IPS-11a (cell line): ENCODE measurements at regions not wholly inside any gene's neighbourhood (a gene's known extent, or its start where the extent isn't known, plus 50 kb on each side); places are given as distances from the start of the nearest gene placed in this dataset.

ENCODE experiments used
- H3K4me3 ChIP-seq: one replicate; pipeline ENCODE4 v1.5.1; 2013; ENCODE audit warnings: low read depth, low read length, control low read depth

DNA sequence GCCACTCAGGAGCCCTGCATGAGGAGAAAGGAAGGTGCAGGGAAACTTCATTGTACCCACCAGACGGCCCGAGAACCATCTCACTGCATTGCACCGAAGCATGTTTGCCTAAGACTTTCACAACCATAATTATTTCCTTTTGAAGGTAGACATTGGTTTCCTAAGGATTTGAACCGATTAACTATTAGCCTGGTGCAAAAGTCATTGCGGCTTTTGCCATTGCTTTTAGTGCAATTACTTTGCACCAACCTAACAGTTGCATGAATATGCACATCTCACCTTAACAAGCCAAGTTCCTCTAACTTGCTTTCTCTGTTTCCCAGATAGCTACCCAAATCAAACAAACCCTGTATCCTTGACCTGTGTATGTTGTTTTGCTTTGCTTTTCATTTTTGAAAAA, 516.3 kb upstream of the ID2 start:
- H3K4me3 ChIP-seq: no peak overlapping the region

DNA sequence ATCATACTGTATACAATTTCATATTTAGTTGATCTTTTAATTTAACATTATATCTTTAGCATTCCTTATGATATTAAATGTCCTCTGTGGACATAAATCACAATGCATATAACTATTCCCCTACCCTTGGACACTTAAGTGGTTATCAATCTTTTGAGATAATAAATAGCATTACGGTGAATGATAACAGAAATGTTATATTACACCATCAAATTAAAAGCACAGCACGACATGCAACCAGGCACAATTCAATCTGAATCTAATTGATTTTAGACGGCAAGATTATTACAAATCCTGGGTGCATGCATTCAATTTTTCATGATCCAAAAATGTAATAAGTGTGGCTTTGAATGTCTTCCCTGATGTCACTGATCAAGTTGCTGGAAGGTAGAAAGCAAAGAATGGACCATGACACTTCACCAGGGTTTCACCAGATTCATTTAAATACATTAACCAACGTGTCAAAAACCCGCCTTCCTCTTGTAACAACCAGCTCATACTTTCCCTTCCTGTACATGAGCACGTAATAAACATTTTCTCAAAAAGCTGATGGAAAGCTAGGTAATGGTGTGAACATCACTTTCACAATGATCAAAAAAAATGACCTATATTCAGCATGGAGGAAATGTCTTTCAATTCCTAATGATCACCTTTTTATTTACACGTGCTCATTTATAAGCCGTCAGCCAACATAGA, 513.7 kb upstream of the ID2 start:
- no peak overlapping the region for H3K4me3 ChIP-seq

DNA sequence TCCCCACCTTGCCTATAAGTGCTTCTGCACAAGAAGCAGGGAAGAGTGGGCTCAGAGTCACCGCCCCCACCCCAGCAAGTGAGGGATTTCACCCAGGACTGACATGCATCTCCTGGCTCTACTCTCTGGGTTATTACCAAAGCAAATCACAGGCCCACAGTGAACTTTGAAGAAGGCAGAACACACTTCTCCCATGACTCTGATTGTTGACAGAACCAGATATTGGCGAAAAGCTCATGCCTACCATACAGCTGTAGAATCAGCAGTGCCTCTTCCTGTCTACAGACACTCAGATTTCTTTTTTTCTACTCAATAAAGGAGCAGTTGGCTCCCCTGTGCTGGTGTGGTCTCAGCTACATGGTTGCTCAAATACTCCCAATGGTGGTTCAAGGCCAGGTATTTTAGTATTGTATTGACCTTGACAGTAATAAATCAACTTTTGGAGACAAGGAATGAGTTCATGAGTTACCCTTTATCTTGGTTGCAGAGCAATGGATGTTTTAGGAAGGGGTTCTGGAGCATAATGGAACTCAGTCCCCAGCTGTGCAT, 512.9 kb upstream of the ID2 start:
- H3K4me3 ChIP-seq: no peak overlapping the region

DNA sequence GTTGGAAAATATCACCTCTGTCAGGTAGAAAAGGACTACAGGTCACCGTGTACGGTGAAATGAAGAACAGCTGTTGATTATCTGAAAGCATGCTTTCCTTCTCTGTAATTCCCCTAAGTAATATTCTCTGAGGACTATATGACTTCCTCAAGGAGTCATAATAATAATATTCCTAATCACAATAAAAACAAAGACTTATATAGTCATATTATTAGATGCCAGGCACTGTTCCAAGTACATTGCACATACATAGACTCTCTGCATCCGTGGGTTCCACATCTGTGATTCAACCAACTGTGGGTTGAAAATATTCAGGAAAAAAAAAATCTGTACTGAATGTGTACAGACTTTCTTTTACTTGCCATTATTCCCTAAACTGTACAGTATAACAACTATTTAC, 512.4 kb upstream of the ID2 start:
- no peak overlapping the region for H3K4me3 ChIP-seq

DNA sequence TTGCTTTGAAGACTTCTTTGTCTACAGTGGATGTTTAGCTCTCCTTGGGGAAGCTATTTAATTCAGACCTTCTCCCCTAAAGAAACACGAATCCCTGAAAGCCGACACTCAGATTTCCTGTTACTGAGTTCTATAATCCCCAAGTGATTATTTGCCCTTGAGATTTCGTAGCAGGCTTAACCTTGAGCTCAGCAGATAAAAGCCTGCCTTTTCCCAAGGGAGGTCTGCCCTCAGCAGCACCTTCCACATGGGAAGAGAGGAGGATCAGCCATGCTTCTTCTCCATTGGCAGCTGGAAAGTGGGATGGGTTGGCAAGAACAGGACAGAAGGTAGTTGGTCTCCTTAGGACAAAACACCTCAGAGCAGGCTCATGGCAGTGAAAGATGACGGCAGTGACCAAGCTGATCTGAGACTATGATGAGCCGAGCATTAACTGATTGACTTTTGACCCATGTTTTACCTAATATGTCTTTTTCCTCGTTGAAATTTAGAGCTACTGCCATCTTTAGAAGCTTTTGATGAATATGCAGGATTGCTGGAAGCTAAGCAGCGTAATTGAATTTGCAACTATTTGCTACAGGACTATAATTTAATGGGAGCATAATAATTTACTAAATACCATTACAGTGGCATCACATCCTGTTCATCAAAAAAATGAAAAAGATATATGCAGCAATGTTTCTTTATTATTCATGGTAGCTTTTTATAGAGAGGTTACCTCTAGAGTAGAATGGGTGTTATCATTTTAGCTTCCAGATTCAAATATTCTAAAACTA, 511.1 kb upstream of the ID2 start:
- no peak overlapping the region for H3K4me3 ChIP-seq

DNA sequence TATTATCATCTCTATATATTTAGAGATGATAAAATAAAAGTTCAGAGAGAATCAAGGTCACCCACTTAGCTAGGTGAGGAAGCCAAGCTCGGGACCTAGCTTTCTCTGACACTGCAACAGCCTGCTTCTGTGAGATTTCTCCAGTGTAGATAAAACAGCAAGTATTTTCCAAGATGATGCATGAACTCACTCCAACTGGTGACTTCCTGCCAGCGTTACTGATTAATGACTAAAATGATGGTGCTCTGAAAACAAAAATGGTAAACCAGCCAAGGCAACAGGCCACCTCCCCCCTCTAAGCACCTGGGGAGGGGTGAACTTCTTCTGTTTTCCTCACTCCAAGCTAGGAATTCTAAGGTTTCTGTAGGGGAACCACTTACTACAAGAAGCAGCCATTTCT, 510.2 kb upstream of the ID2 start:
- H3K4me3 ChIP-seq: no peak overlapping the region

DNA sequence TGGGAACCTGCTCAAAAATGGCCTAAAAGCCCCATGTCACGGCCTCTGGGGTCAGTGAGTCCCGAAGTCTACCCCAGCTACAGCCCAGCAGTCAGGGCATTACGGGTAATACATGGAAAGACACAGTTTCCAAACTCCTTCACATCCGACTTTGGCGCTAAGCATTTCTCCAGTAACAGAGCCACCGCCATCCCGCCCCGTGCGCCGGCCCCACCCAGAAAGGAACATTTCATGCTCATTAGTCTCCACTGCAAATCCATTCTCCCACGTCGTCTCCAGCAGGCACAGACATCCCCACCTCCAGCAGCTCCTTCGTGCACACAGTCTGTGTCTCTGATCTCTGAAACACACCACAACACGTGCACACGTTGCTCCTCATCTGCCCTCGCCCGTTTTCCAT, 509.2 kb upstream of the ID2 start:
- no peak overlapping the region for H3K4me3 ChIP-seq

DNA sequence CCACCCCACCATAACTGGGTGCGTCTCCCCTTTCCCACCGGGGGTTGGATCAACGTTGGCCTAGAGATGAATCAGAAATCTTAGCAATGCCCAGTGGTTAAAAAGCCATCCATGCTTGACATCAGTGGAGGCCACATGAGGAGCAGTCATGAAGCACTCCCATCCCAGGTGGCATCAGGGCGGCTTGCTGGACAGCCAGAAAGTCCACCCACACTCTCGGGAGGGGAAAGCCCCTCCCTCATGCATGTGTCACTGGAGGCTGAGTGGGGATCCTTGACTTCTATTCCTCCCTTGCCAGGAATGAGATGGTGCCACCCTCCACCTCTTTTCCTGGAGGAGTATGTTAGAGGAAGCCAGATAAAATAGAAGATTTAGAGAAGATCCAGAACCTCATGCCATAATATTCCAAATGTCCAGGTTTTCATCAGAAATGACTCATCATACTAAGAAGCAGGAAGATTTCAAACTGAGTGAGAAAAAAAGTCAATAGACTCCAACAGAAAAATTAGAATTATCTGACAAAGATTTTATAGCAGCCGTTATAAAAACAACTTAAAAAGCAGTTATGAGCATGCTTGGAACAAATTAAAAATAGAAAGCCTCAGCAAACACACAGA, 507.1 kb upstream of the ID2 start:
- no peak overlapping the region for H3K4me3 ChIP-seq

DNA sequence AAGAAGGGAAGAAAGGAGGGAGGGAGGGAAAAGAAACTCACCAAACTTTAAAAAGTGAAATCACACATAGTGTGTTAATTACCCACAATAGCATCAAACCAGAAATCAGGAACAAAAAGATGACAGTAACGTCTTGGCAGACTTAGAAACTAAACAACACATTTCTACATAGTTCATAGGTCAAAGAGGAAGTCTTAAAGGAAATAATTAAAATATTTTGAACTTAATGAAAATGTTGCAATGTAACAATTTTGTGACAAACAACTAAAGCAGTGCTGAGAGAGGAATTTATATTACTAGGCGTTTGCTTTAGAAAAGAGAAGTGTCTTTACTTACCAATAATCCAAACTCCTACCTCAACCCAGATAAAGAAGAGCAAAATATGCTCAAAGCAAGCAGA, 505.0 kb upstream of the ID2 start:
- no peak overlapping the region for H3K4me3 ChIP-seq

DNA sequence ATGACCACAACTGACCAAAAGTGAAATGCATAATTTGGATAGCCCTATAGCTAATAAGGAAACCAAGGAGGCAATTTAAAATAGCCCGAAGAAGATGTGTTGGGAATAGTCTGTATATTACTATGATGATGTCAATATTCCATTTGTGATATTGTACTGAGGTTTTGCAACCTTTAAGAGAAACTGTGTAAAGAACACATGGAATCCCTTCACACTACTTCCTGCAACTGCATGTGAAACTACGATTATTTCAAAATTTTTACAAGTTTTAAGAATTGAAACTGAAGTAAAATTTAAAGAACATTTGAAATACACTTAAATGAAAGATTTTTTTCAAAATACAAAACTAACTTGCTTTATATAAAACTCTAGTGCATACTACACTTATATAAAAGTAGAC, 504.3 kb upstream of the ID2 start:
- no peak overlapping the region for H3K4me3 ChIP-seq

DNA sequence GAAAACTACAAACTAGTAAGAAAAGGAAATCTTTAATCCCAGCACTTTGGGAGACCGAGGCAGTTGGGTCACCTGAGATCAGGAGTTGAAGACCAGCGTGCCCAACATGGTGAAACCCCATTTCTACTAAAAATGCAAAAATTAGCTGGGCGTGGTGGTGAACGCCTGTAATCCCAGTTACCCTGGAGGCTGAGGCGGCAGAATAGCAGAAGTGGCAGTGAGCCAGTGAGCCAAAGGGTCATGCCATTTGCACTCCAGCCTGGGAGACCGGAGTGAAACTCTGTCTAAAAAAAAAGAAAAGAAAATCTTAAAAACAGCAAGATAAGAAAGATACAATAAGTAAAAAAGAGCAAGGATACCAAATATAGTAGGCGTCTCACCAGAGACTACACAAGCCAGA, 502.9 kb upstream of the ID2 start:
- H3K4me3 ChIP-seq: no peak overlapping the region

DNA sequence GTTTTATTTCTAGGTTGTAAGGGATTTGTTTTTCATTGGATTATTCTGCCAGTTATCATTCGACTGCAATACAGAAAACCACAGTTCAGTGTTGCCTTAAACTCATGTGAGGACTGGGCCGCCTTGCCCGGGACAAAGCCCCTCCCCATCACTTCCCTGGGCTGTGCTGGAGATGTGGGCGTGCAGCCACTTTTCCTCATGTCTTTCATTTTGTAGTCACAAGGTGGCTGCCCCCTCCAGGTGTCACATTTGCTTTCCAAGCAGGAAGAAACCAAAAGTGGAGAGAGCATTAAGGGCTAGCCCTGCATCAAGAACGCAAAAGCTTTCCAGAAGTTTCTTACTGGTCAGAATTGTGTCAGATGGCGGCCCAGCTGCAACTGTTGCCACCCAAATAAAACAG, 492.5 kb upstream of the ID2 start:
- no peak overlapping the region for H3K4me3 ChIP-seq

DNA sequence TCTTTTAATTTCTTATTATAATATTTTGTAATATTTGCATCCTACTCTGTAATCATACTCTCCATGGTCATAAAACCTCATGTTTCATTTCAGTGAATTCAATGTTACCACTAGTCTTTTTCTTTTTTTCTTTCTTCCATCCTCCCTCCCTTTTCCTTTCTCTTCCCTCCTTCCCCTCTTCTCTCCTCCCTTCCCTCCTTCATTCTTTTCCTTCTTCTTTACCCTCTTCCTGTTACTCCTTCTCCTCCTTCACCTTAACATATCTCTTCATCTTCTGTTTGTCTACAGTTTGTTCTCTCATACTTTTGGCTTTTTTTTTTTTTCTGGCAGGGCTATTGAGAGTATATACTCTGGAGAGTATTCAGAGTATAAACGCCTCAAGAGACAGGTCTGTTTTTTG, 491.6 kb upstream of the ID2 start:
- H3K4me3 ChIP-seq: no peak overlapping the region

DNA sequence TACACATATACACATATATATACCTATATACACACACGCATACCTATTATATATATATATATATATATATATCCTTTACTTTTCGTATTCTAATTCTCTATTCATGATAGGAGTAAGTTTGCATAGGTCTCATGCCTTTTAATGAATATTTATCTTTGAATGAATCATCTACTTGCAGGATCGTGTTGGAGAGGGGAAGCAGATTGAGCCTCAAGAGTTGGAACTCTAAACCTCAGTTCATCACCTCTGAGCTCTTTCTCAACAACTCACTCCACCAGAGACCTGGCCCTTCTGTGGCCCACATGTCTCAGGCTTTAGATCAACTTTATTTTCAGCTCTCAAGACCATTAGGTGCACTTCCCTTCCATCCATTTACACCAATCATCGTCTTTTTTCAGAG, 490.4 kb upstream of the ID2 start:
- no peak overlapping the region for H3K4me3 ChIP-seq

DNA sequence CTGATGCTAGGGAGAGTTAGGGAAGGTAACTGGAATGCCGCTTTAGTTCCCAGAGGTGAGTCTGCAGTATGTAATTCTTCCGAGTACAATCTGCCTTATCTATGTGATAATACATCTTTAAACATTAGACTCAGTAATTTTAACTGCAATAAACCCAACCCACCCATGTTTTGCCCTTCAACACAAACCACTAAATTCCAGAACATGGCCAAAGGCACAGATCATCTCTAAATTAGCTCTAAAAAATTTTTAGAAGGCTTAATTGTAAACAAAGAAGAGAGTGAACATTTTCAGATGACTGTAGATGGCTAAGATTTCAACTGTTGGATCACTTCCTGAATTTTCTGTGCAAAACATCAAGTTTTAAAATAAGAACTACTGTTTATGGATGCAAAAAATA, 488.7 kb upstream of the ID2 start:
- no peak overlapping the region for H3K4me3 ChIP-seq

DNA sequence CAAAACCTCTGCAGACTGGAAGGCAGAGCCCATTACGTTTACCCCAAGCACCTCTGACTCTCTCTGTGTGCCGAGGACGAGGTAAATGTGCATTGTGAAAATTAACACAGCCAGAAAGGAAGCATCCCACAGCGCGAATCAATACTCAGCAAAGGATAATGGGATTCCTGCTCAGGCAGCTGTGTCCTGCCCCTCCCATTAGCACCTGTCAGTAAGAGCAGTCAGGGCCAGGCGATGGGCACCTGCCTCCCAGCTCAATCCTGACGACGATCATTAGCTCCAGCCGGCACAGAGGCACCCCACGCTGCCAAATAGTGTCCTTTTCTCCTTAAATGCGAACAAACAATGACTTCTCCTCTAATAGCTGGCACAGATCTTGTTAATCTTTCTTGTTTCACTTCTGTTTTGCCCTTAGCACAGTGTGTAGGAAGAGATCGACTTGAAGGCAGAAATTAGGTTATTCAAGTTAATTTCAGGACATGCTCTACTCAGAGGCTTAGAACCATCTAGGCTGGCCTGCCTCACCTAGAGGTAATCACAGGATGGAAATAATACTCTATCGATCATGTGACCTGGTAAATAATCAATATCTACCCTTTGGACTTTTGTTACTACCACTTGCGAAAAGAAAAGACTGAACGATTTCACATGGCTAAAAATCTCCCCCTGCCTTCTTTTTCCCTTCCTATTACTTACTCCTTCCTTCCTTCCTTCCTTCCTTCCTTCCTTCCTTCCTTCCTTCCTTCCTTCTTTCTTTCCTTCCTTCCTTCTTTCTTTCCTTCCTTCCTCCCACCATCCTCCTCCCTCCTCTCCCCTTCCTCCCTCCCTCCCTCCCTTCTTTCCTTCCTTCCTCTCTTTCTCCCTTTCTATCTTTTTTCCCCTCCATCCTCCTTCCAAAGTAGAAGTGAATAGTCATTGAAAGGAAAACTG, 487.9 kb upstream of the ID2 start:
- no peak overlapping the region for H3K4me3 ChIP-seq

DNA sequence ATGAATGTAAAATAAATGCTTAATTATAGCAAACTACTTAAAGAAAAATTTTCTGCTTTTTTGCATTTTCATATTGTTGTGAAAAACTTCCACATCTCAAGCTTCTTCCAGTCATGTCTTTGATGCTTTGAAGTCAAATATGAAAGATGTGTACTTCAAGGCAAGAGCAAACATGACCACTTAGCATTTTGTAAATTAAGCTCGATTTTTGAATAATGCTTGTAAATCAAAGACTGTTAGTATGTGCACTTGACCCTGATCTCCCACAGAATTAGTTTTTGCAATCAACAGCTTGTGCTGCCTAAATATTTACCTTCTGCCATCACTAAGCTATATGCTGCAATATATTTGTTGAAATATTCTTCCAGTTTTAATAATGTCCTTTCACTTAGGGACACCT, 486.1 kb upstream of the ID2 start:
- no peak overlapping the region for H3K4me3 ChIP-seq

DNA sequence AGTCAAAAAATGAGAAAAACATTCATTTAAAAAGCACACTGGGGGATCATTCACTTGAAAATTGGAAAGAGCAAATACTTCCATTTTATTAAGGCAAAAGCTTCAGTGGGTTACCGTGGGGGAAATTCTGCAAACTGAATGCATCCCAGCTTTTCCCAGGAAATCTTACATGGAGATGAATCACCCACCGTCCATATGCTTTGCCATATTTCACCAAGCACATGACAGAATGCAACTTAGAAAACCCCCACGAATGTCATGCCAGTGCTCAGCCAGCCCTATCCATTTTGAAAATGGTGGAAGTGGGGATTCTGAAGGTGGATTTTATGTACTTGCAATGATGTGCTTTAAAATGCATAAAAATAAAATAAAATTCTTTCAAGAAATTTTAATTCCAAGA, 485.5 kb upstream of the ID2 start:
- no peak overlapping the region for H3K4me3 ChIP-seq

DNA sequence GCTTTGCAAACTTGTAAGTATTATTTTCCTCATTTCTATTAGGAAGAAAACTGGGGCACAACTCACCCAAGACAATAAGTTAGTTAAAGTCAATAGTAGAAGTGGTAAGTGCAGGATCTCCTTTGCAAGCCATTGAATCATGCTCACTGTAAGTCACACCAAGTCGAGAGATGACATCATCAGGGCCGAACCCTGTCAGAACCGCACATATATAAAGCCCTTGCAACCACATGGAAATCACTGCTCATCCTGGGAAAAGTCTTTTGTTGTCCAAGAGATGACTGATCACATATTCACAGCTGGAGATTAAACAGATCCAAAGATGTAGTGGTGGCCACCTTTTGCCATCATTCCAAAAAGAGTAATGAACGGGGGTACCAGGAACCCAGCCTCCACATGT, 484.8 kb upstream of the ID2 start:
- no peak overlapping the region for H3K4me3 ChIP-seq

DNA sequence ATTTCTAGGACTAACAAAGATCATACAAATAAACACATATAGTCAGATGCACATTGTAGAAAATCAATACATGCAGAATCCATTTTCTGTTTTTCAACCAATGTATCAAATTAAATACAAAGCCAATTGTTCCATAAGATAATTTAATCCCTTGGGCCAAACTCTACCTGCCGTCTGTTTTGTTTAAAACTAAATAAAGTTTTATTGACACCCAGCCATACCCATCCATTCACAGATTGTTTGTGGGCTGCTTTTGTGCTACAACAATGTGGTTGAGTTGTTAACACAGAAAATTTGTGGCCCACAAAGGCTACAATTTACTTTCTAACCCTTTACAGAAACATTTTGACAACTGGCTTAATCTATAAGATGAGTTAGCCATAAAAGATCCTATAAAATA, 484.0 kb upstream of the ID2 start:
- no peak overlapping the region for H3K4me3 ChIP-seq

DNA sequence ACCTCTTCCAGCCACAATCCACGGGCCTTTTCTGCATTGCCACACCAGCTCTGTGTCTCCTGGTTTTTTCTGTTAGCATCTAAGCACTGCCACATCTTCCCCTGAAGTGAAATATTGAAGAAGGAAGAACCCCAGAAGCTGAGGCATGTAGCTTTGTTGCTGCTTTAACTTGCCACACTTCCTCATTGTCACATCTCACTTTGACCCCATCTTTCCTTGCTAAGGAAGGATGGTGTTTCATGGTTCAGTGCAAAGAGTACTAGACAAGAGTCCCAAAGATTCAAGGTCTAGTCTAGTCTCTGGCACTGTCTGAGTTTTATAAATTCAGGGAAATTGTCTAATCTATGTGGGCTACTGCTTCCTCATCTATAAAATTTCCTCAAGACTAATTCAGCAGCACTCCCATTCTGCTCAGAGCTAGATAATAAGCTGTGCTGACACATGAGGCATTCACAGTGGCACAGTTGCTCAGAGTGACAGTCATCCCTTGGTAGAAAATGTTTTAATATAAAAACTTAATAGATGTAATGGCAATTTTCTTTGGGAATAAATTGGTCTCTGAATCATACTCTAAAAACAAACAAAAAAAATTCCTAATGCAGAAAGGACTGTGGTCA, 483.0 kb upstream of the ID2 start:
- H3K4me3 ChIP-seq: no peak overlapping the region
